ENCODE measurements at regions not wholly inside any gene's neighbourhood (a gene's known extent, or its start where the extent isn't known, plus 50 kb on each side); places are given as distances from the start of the nearest gene placed in this dataset.
"Not testable (repeated sequence)": the region's sequence is repeated elsewhere in the genome, so short reads cannot be mapped to it uniquely, and the experiment has no call there.

- peak; percentile 77 for DNase-seq
Observed at GRCh38 chr10:28393956-28394568, 91.2 kb upstream of the MPP7 start.

GRCh38 chr10:28396331-28396730, 93.5 kb upstream of the MPP7 start:
- no peak for DNase-seq

- DNase-seq: no peak
Observed at GRCh38 chr10:28397229-28397628, 94.4 kb upstream of the MPP7 start.

- no peak for DNase-seq
Observed at GRCh38 chr10:28400176-28400575, 97.3 kb upstream of the MPP7 start.

- no peak for DNase-seq
Observed at GRCh38 chr10:28400681-28401080, 97.8 kb upstream of the MPP7 start.

GRCh38 chr10:28402611-28403073, 99.8 kb upstream of the MPP7 start:
- not testable (repeated sequence) for DNase-seq

- DNase-seq: no peak
Observed at GRCh38 chr10:28403090-28403489, 100.2 kb upstream of the MPP7 start.

- DNase-seq: no peak
Observed at GRCh38 chr10:28408237-28408777, 105.4 kb upstream of the MPP7 start.

- no peak for DNase-seq
Observed at GRCh38 chr10:28410420-28411135, 107.7 kb upstream of the MPP7 start.

- no peak for DNase-seq
Observed at GRCh38 chr10:28411136-28411460, 108.2 kb upstream of the MPP7 start.

- DNase-seq: no peak
Observed at GRCh38 chr10:28411648-28412047, 108.8 kb upstream of the MPP7 start.

GRCh38 chr10:28418069-28418468, 114.8 kb upstream of the WAC start:
- DNase-seq: no peak

- DNase-seq: no peak
Observed at GRCh38 chr10:28425422-28425821, 107.5 kb upstream of the WAC start.

- no peak for DNase-seq
Observed at GRCh38 chr10:28426392-28427159, 106.3 kb upstream of the WAC start.

- no peak for DNase-seq
Observed at GRCh38 chr10:28427376-28427775, 105.5 kb upstream of the WAC start.

- DNase-seq: no peak
Observed at GRCh38 chr10:28429045-28429444, 103.9 kb upstream of the WAC start.

- DNase-seq: peak; percentile 4
Observed at GRCh38 chr10:28429573-28430216, 103.2 kb upstream of the WAC start.

- no peak for DNase-seq
Observed at GRCh38 chr10:28431139-28431538, 101.8 kb upstream of the WAC start.

GRCh38 chr10:28432210-28432676, 100.7 kb upstream of the WAC start:
- DNase-seq: peak; percentile 79

GRCh38 chr10:28434063-28434462, 98.9 kb upstream of the WAC start:
- no peak for DNase-seq

GRCh38 chr10:28442403-28442802, 90.5 kb upstream of the WAC start:
- DNase-seq: no peak

- DNase-seq: no peak
Observed at GRCh38 chr10:28444031-28444430, 88.9 kb upstream of the WAC start.

GRCh38 chr10:28445516-28445915, 87.4 kb upstream of the WAC start:
- DNase-seq: no peak

All from dermis blood vessel endothelial cell (primary cell).